NCI-H82 treated with DMSO at 0.1 percent for 48 hours (cell line): ENCODE measurements at regions not wholly inside any gene's neighbourhood (a gene's known extent, or its start where the extent isn't known, plus 50 kb on each side); places are given as distances from the start of the nearest gene placed in this dataset.
"Not testable (repeated sequence)": the region's sequence is repeated elsewhere in the genome, so short reads cannot be mapped to it uniquely, and the experiment has no call there.

Experiments
- DNase-seq: peaks from one replicate; lab custom pipeline; 2025; ENCODE audit not compliant: unreplicated experiment; lab: John Stamatoyannopoulos, UW

- no peak for DNase-seq
Measured at GRCh38 chr2:143935482-143935752, 584.5 kb downstream of the ZEB2 start.

DNA sequence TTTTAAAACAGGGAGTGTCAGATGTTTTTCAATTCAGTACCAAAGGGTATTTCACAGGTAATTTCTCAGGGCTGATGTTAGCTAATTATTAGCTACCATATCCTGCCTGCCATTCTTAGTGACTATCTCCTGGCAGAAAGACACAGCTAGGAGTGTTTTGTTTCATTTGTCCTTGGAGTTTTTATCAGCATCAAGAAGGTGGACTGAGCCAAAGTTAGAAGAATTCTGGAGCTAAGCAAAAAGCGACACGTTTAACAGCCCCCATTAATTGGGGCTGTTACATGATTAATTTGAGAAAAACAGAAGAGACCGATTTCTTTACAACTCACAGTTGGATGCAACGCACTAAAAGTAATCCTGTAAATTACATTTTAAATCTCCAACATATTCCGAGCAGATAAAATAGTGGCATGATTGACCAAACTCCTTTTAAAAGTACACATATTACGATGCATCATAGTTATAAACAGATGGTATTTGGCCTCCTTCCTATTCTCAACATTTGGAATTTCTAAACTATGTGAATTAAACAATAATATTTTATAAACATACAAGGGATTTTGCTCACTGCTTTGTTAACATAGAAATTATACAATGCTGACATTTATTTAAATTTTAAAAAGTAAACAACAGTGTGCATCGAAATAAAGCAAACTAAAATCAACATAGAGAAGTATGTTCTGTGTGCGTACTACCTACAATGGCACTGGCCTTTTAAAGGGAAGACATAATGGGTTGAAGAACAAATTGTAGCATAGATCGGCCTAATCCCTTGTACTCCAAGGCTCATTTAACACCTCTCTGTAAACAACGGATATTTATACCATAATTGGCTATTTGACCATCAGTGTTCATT lies 585.1 kb downstream of the ZEB2 start:
- peak; percentile 28 for DNase-seq

DNA sequence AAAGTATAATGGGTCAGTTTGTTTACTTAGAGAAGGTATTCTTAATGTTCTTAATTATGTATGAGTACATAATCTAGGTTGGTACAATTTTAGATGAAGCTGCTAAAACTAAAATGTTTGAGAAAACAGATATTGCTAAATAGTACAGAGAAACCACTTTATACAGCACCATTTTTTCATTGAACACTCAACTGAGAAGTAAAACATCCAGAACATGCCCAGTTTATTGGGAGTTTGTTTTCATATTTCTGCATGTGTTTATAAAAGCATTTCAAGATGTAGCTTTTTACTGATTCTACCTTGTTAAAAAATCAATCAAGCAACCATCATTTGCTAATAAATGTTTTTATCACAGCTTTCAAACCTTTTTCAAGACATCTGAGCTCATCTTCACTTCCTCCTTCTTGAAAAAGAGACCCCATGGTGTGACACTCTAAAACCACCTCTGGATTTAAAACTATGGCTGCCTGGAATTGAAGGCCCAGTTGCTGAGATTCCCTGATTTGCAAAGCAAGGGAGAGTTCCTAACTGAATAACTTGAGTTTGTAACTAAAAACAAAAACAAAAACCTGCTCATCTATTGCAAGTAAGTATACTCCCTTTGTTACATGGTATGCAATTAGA lies 585.9 kb downstream of the ZEB2 start:
- DNase-seq, result no peak

- no peak for DNase-seq
Measured at GRCh38 chr2:143930891-143931290, 589.0 kb downstream of the ZEB2 start.

DNA sequence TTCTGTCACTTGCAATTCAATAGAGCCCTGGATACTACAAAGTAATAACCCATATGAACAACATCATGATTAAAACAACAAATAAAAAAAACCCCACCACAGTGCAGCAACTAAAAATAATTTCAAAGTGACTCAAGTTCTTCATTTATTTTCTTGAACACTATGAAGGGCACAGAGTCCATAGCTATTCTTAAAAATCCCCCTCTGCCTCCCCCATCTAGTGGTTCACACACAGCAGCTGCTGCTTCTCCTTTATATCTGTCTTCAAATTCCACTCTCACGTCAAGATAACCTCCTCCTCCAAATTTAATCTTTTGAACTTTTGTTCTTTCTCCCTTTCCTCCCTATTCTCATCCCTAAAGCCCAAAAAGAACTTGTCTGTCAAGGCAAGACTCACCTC lies 591.3 kb downstream of the ZEB2 start:
- DNase-seq, result no peak

DNA sequence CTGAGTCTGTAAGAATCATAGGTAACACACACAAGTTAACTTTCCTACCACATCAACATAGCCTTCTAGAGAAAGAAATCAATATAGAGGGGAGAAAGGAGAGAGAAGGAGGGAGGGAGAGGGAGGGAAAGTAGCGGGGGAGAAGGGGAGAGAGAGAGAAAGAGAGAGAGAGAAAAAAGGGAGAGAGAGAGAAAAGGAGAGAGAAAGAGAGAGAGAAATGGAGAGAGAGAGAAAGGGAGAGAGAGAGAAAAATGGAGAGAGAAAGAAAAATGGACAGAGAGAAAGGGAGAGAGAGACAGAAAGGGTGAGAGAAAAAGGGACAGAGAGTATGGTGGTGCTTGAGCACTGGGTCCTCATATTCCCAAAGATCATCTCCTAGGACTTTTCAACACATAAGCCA lies 591.7 kb downstream of the ZEB2 start:
- no peak for DNase-seq

- DNase-seq, result no peak
Measured at GRCh38 chr2:143926736-143927135, 593.2 kb downstream of the ZEB2 start.

DNA sequence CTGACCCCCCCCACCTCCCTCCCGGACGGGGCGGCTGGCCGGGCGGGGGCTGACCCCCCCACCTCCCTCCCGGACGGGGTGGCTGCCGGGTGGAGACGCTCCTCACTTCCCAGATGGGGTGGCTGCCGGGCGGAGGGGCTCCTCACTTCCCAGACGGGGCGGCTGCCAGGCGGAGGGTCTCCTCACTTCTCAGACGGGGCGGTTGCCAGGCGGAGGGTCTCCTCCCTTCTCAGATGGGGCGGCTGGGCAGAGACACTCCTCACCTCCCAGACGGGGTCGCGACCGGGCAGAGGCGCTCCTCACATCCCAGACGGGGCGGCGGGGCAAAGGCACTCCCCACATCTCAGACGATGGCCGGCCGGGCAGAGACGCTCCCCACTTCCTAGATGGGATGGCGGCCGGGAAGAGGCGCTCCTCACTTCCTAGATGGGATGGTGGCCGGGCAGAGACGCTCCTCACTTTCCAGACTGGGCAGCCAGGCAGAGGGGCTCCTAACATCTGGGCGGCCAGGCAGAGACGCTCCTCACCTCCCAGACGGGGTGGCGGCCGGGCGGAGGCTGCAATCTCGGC lies 597.6 kb downstream of the ZEB2 start:
- DNase-seq, result not testable (repeated sequence)

- DNase-seq, result no peak
Measured at GRCh38 chr2:143918465-143918989, 601.4 kb downstream of the ZEB2 start.

DNA sequence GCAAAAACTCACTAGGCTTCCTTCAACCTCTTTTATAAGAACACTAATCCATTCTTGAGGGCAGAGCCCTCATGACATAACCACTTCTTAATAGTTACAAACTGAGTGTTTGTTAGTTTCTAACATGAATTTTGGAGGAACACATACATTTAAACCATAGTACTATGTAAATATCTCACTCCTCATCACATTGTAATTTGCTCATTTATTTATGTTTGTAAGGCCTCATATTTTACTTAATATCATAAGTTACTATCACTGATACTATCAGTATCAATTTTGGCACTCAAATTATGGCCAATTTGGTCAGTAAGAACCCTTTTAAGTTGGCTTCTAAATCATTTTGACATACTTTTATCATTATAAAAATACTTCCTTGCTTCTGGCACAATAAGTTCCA lies 603.1 kb downstream of the ZEB2 start:
- no peak for DNase-seq

GRCh38 chr2:143909577-143910353 lies 610.2 kb downstream of the ZEB2 start:
- DNase-seq, result no peak

DNA sequence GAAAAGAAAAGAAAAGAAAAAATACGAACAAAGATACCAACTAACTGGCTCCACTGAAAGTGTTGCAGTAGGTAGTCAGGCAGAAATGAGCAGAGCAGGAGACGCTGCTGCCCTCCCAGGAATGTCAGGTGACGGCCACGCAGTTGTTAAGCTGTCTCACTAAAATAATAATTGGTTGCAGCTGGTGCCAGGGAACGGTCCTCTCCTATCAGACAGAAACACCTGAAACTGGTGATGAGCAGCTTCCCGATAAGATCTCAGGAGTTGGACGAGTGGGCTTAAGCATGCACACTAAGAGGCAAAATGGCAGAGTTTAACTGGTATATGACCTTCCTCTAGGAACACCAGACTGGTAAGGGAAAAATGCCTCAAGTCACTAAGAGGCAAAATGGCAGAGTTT lies 611.1 kb downstream of the ZEB2 start:
- no peak for DNase-seq

DNA sequence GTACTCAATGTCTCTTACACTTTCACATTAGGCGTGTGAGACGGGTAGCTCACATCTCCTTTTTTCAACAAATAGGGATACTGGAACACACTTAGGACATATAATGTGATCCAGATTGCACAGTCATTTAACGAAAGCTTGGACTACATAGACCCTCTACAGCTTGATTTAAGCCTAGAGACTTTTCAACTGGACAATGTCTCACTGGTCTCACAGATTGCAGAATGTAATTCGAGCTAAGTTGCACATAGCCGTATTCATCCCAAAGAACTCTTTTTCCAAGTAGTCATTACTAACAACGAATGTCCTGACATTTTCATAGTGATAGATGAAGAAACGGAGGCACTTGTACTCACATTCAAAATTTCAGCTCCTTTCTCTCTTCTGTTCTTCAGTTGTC lies 612.1 kb downstream of the ZEB2 start:
- DNase-seq, result no peak

DNA sequence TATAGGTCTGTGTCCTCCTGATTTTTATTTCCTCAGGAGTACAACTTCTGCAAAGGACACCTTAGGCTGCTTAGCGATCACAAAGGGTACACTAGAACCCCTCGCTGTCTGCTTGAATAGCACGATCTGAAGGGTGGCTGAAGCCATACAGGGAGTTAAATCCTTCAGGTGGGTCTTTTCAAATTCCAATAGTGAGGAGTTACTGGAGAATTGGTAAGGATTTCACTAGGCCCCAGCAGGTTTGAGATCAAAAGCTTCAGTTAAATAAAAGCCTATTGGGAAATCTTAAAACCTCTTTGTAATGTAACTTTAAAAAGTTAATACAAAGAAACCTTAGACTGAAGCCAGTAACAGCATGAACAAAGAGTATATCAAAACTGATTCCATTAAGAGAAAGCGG lies 613.1 kb downstream of the ZEB2 start:
- no peak for DNase-seq

DNA sequence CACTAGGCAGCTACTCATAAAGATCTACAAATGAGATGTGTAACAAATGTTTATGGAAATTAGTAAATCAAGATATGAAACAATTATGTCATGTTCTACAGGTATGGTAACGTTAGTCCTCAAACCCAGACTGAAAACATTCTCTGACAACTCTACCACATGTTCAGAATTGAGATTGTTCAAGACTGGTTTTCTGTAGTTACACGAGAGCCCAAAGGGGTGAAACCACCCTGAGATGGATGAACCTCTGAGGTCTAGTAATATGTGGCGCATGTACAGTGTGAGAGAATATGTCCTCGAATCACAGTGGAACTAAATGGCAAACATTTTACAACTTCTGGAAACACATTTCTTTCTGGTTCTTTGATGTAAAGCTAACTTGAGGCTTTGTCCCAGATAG lies 614.3 kb downstream of the ZEB2 start:
- DNase-seq, result no peak

GRCh38 chr2:143903172-143903856 lies 616.6 kb downstream of the ZEB2 start:
- DNase-seq, result no peak

GRCh38 chr2:143901185-143901842 lies 618.6 kb downstream of the ZEB2 start:
- DNase-seq, result no peak

DNA sequence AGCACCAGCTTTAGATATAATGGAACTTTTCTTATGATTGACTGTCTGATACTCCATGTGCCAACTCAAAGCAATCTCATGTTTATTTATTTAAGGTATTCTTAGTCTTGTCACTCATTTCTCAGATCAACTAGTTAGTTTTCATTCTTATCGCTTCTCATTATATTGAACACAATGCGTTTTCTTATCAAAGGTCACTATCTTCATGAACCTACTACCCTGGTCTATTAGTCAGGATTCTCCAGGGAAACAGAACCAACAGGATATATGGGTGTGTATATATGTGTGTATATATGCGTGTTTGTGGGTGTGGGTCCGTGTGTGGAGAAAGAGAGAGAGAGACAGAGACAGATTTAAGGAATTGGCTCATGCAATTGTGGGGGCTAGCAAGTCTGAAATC lies 619.9 kb downstream of the ZEB2 start:
- no peak for DNase-seq

GRCh38 chr2:143893371-143893770 lies 626.5 kb downstream of the ZEB2 start:
- DNase-seq, result no peak

DNA sequence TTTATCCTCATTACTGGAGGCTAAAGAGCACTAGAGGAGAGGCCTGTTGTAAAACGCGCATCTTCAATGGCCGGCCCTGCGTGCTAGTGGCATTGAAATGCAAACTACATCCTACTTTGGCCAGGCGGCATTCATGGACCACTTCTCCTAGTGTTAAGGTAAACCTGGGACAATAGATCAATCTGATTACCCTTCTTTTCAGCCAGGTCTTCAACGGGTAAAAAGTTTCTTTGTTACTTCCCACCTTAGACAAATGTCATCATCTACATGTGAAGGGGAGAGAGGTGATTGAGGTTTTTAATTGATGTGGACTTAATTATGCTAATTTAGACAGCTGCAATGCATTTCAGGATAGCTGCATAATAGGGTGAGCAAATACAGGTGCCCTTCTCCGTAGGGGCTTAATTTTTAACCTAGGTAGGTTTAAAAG lies 628.0 kb downstream of the ZEB2 start:
- no peak for DNase-seq
